Parathyroid adenoma (tissue), 2 donors: ENCODE measurements at regions not wholly inside any gene's neighbourhood (a gene's known extent, or its start where the extent isn't known, plus 50 kb on each side); places are given as distances from the start of the nearest gene placed in this dataset.

Experiments
- H2AFZ ChIP-seq: fragments of 300-600 bp; sonication (generic); one replicate; pipeline ENCODE4 v1.7.0; 2017; ENCODE audit warnings: antibody characterized with exemption, mild to moderate bottlenecking
- H3K27ac ChIP-seq: fragments of 300-600 bp; sonication (generic); one replicate; pipeline ENCODE4 v1.7.0; 2017
- H3K27me3 ChIP-seq: fragments of 300-600 bp; sonication (generic); one replicate; pipeline ENCODE4 v1.7.0; 2017; ENCODE audit warnings: low read length; ENCODE audit not compliant: control insufficient read depth, insufficient read depth
- H3K36me3 ChIP-seq: fragments of 300-600 bp; sonication (generic); one replicate; pipeline ENCODE4 v1.7.0; 2017; ENCODE audit warnings: low read length; ENCODE audit not compliant: control insufficient read depth, insufficient read depth
- H3K4me1 ChIP-seq: fragments of 300-600 bp; sonication (generic); one replicate; pipeline ENCODE4 v1.7.0; 2017; ENCODE audit warnings: control low read depth
- H3K4me2 ChIP-seq: fragments of 300-600 bp; sonication (generic); one replicate; pipeline ENCODE4 v1.7.0; 2017; ENCODE audit warnings: low read length
- H3K4me3 ChIP-seq: fragments of 300-600 bp; sonication (generic); one replicate; pipeline ENCODE4 v1.7.0; 2017; ENCODE audit warnings: low read depth, low read length
- H3K79me2 ChIP-seq: fragments of 300-600 bp; sonication (generic); one replicate; pipeline ENCODE4 v1.7.0; 2017; ENCODE audit warnings: control low read depth
- H3K9ac ChIP-seq: fragments of 300-600 bp; sonication (generic); one replicate; pipeline ENCODE4 v1.7.0; 2017; ENCODE audit warnings: mild to moderate bottlenecking
- H3K9me3 ChIP-seq: fragments of 300-600 bp; sonication (generic); one replicate; pipeline ENCODE4 v1.7.0; 2017; ENCODE audit warnings: low read length; ENCODE audit not compliant: control insufficient read depth
- CTCF ChIP-seq: fragments of 300-600 bp; sonication (generic); IDR thresholded peaks from one replicate; pipeline ENCODE4 v1.7.0; 2017; ENCODE audit warnings: antibody characterized with exemption, mild to moderate bottlenecking
- donor health status: primary hyperparathyroidism.

GRCh38 chrX:25166145-25166544, 150.4 kb upstream of the ARX start:
- H3K9ac ChIP-seq = no peak overlapping the region
- H3K4me1 ChIP-seq = no peaks in the 10 kb centered on the region
- H2AFZ ChIP-seq = no peak overlapping the region
- H3K9me3 ChIP-seq = no peaks in the 10 kb centered on the region
- no peaks in the 10 kb centered on the region for H3K36me3 ChIP-seq
- TF ChIP-seq CTCF = no peak
- no peak overlapping the region for H3K27ac ChIP-seq
- no peaks in the 10 kb centered on the region for H3K27me3 ChIP-seq
- H3K79me2 ChIP-seq = no peaks in the 10 kb centered on the region
- H3K4me3 ChIP-seq = no peak overlapping the region
- no peak overlapping the region for H3K4me2 ChIP-seq

DNA sequence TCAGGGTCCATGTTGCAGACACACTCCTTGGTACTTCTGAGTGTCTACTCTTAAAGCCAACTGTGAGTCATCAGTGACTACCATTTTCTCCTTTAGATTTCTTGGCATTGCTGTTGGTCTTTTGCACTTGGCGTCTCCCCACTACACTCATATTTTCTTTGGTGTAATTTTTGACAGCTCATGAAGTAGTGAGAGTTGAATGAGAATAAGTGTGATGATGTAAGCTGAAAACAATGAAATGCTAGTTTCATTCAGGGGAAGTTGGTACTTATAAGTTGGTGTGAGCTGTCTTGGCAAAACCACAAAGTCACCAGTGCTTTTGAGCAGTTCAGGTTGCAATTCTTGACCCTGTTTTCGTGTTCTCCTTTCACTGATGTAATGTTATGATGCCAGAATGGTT, 142.9 kb upstream of the ARX start:
- Histone ChIP-seq H3K9me3 (no peaks in the 10 kb centered on the region), H3K36me3 (no peaks in the 10 kb centered on the region), H3K9ac (no peak overlapping the region), H2AFZ (no peak overlapping the region), H3K4me1 (no peaks in the 10 kb centered on the region), H3K4me3 (no peak overlapping the region), H3K27me3 (no peaks in the 10 kb centered on the region), H3K4me2 (no peak overlapping the region), H3K27ac (no peak overlapping the region), H3K79me2 (no peaks in the 10 kb centered on the region)
- TF ChIP-seq CTCF = no peak

DNA sequence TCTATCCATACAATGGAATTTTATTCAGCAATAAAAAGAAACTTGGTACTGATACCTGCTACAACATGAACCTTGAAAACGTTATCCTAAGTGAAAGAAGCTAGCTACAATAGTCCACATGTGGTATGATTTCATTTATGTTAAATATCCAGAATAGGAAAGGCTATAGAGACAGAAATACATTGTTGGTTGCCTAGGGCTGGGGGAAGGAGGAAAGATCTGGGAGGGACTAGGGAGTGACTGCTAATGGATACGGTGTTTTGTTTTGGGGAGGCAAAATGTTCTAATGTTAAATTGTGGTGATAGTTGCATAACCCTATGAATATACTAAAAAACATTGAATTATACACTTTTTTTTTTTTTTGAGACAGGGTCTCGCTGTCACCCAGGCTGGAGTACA, 141.1 kb upstream of the ARX start:
- Histone ChIP-seq H3K4me3 (no peak overlapping the region), H3K36me3 (no peaks in the 10 kb centered on the region), H3K27me3 (no peaks in the 10 kb centered on the region), H2AFZ (no peak overlapping the region), H3K27ac (no peak overlapping the region), H3K4me2 (no peak overlapping the region), H3K79me2 (no peaks in the 10 kb centered on the region), H3K4me1 (no peaks in the 10 kb centered on the region), H3K9me3 (no peaks in the 10 kb centered on the region), H3K9ac (no peak overlapping the region)
- no peak for TF ChIP-seq CTCF

DNA sequence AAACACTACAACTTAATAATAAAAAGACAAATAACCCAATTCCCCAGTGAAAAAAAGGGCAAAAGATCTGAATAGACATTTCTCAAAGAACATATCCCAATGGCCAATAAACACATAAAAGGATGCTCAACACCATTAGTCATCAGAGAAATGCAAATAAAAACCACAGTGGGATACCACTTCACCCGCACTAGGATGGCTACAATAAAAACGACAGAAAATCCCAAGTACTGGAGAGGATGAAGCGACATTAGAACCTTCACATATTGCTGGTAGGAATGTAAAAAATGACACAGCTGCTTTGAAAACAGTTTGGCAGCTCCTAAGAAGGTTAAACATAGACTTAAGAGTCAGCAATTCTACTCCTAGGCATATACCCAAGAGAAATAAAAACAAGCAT, 140.6 kb upstream of the ARX start:
- Histone ChIP-seq H3K79me2 (no peaks in the 10 kb centered on the region), H3K9ac (no peak overlapping the region), H3K4me3 (no peak overlapping the region), H3K27me3 (no peaks in the 10 kb centered on the region), H3K4me1 (no peaks in the 10 kb centered on the region), H3K4me2 (no peak overlapping the region), H3K27ac (no peak overlapping the region), H3K9me3 (no peaks in the 10 kb centered on the region), H3K36me3 (no peaks in the 10 kb centered on the region), H2AFZ (no peak overlapping the region)
- no peak for TF ChIP-seq CTCF

GRCh38 chrX:25154168-25154567, 138.4 kb upstream of the ARX start:
- Histone ChIP-seq H3K27me3 (no peaks in the 10 kb centered on the region), H3K9me3 (no peaks in the 10 kb centered on the region), H3K36me3 (no peaks in the 10 kb centered on the region), H3K4me1 (no peaks in the 10 kb centered on the region), H3K4me3 (no peak overlapping the region), H3K27ac (no peak overlapping the region), H2AFZ (no peak overlapping the region), H3K4me2 (no peak overlapping the region), H3K79me2 (no peaks in the 10 kb centered on the region), H3K9ac (no peak overlapping the region)
- TF ChIP-seq CTCF = no peak
